Astrocyte of the spinal cord (primary cell): ENCODE measurements at regions not wholly inside any gene's neighbourhood (a gene's known extent, or its start where the extent isn't known, plus 50 kb on each side); places are given as distances from the start of the nearest gene placed in this dataset.

Experiments
- DNase-seq: peaks from one replicate; pipeline ENCODE4 v3.0.0; 2011; ENCODE audit warnings: low read depth, low spot score
- H3K4me3 ChIP-seq: 2 replicates; pipeline ENCODE4 v1.5.1; 2011; ENCODE audit warnings: low read depth, mild to moderate bottlenecking, low read length, moderate library complexity
- in situ Hi-C: cut with HindIII; loops from 2 replicates; pipeline ENCODE4 v1.10.0; 2017; ENCODE audit warnings: low sequenced_read_pairs
- TF ChIP-seq, protein P1 (sequence below): IDR thresholded peaks from 2 replicates; pipeline ENCODE4 v1.5.1; 2012; ENCODE audit warnings: low read depth, mild to moderate bottlenecking, low read length, inconsistent platforms

DNA sequence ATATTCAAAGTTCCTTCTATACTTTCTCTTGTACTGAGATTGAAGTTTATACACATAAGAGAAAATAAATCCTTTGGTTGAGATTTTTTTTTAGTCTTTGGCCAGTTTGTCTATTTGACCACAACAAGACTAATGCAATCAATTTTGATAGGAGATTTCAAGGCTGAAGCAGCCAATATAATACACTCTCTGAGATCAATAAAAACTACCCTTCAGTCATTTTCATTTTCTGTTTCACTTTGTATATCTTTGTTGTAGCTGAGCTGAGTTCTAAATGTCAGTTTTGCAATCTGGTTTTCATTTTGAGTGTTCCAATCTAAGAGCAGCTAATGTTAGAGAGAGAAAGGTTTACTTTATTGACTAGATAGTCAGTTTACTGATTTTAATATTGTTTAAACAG, 623.8 kb upstream of the ROBO1 start:
- in situ Hi-C loops, result no loop called here
- TF ChIP-seq, protein P1, sequence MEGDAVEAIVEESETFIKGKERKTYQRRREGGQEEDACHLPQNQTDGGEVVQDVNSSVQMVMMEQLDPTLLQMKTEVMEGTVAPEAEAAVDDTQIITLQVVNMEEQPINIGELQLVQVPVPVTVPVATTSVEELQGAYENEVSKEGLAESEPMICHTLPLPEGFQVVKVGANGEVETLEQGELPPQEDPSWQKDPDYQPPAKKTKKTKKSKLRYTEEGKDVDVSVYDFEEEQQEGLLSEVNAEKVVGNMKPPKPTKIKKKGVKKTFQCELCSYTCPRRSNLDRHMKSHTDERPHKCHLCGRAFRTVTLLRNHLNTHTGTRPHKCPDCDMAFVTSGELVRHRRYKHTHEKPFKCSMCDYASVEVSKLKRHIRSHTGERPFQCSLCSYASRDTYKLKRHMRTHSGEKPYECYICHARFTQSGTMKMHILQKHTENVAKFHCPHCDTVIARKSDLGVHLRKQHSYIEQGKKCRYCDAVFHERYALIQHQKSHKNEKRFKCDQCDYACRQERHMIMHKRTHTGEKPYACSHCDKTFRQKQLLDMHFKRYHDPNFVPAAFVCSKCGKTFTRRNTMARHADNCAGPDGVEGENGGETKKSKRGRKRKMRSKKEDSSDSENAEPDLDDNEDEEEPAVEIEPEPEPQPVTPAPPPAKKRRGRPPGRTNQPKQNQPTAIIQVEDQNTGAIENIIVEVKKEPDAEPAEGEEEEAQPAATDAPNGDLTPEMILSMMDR, result no peak
- no peak for DNase-seq
- no peak overlapping the region for H3K4me3 ChIP-seq

DNA sequence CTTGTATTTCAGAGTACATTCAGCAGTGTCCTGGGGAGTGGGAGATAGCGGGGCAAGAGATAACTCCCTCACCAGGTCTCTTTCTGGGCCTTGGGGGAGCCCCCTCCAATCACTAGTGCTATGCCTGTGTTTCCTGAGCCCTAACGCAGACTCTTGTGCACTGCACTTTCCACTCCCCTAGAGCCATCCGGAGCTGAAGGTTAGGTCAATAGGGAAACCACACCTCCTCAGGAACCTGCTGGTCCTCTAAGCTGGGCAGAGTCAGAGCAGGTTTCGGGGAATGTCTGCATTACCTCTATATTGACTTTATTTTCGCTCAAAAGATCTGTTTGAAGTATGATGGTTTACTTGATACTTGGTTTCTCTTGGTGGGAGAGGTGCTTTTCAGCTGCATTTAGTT, 617.0 kb upstream of the ROBO1 start:
- in situ Hi-C loops, result no loop called here
- no peak for DNase-seq
- no peak overlapping the region for H3K4me3 ChIP-seq
- TF ChIP-seq, protein P1, result no peak

DNA sequence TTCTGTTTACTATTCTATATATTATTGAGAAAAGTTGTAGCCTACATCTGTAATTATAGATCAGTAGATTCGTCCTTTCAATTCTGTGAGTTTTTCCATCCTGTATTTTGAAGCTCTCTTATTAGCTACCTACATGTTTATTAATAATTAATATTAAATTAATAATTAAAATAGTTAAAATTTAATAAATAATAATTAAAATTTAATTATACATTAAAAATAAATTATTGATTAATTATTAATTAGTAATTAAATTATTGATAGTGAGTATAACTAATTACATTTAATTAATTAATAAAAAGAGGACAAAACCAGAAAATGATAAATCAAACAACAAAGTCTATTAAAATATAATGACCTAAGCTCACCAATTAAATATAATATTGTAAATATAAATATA, 606.6 kb upstream of the ROBO1 start:
- TF ChIP-seq, protein P1, result no peak

DNA sequence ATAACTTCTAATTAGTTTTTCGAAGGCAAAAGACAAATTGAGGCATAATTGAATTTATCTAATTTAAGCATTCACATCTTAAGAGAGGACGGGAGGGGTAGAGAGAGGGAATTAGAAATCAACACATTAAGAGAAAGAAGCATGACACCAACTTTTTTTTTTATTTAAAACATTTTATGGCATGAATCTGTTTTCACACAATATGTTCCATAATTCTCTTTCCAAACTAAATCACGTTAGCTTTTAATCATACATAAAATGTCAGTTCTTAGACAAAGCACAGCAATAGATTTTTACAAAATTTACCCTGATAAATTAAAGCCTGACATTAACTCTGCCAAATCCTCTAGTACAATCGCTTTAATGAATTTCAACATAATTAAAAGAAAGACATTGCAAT, 600.8 kb upstream of the ROBO1 start:
- in situ Hi-C loops, result no loop called here
- TF ChIP-seq, protein P1, result no peak
- no peak for DNase-seq
- H3K4me3 ChIP-seq, result no peak overlapping the region

More for the DNA sequence above, 606.6 kb upstream of the ROBO1 start:
- no peak for DNase-seq
- in situ Hi-C loops, result no loop called here
- H3K4me3 ChIP-seq, result no peak overlapping the region

DNA sequence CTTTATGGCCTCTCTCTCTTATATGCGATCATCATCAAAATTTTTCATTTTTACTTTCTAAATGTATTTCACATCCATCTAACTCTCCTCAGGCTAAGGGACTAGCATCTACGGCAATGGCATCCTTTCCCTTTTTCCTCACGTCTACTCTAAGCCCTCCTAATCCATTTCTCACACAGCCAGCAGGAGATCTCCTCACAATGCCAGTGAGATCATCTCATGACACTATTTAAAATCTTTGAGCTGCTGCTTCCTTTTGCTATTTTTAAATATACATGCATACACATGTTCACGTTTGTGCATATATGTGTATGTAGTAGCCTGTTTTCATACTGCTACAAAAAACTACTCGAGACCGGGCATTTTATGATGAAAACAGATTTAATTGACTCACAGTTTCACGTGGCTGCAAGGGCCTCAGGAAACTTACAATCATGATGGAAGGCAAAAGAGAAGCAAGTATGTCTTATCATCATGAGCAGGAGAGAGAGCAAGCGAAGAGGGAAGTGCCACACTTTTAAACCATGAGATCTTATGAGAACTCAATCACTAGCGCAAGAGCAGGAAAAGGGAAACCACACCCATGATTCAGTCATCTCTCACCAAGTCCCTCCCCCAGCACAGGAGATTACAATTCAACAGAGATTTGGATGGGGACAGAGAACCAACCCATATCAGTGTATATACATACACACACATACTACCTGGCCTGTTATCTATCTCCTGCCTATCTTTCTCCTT, 599.2 kb upstream of the ROBO1 start:
- TF ChIP-seq, protein P1, result no peak
- in situ Hi-C loops, result no loop called here
- no peak for DNase-seq
- H3K4me3 ChIP-seq, result no peak overlapping the region

DNA sequence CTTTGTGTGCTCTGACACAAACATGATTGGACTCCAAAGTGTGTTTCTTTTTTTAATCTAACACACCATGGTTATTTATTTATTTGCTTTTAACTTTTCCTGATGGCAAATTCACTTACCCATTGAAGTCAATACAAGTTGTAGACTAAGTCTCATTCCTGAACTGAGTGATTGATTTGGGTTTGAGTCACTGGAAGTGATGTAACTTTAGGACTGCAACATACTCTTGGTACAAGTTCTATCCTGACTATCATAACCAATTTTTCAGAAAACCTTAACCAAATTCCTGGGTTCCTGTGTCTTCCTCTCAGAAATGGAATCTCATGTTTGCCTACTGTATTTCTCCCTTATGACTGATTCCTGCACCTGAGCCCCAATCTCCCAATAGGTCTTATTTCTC, 590.0 kb upstream of the ROBO1 start:
- no peak for DNase-seq
- no peak overlapping the region for H3K4me3 ChIP-seq
- TF ChIP-seq, protein P1, result no peak
- in situ Hi-C loops, result no loop called here
